ENCODE measurements at regions not wholly inside any gene's neighbourhood (a gene's known extent, or its start where the extent isn't known, plus 50 kb on each side); places are given as distances from the start of the nearest gene placed in this dataset.

GRCh38 chr2:12389344-12390045 is 327.2 kb upstream of the TRIB2 start:
- TF ChIP-seq CTCF (IDR thresholded peaks at IDR 0.05) (no peak), EZH2phosphoT487 (IDR thresholded peaks at IDR 0.05) (no peak), EZH2 (IDR thresholded peaks at IDR 0.05) (no peak)
- Histone ChIP-seq H3K79me2 (ENCODE audit: low read depth) (no peaks in the 10 kb centered on the region), H3K27me3 (no peaks in the 10 kb centered on the region), H3K4me1 (no peaks in the 10 kb centered on the region), H2AFZ (replicated peaks) (no peak overlapping the region), H3K9ac (no peak overlapping the region), H3K36me3 (no peaks in the 10 kb centered on the region), H3K4me2 (no peak overlapping the region), H3K27ac (no peak overlapping the region), H3K4me3 (no peak overlapping the region), H3K9me3 (ENCODE audit: low read depth) (no peaks in the 10 kb centered on the region), H4K20me1 (ENCODE audit: low read depth) (no peaks in the 10 kb centered on the region), H3F3A (ENCODE audit: low read depth) (no peaks in the 10 kb centered on the region)
- Mint-ChIP-seq H3K27me3 (ENCODE audit: insufficient read depth, low read depth) (no peaks in the 10 kb centered on the region), H3K36me3 (no peaks in the 10 kb centered on the region), H3K4me3 (no peak overlapping the region), H3K4me1 (no peaks in the 10 kb centered on the region), H3K9me3 (peaks cover 6% of the 10 kb centered on the region), H3K27ac (no peak overlapping the region)
- DNase-seq (ENCODE audit: low spot score): no peak

- no peaks in the 10 kb centered on the region for H3K27me3 Mint-ChIP-seq (ENCODE audit: insufficient read depth, low read depth)
- H3K9me3 Mint-ChIP-seq: peaks cover 6% of the 10 kb centered on the region
- no peak overlapping the region for H3K4me2 ChIP-seq
- no peaks in the 10 kb centered on the region for H3K36me3 Mint-ChIP-seq
- TF ChIP-seq EZH2 (IDR thresholded peaks at IDR 0.05): no peak
- H3K4me3 ChIP-seq: no peak overlapping the region
- H3K36me3 ChIP-seq: no peaks in the 10 kb centered on the region
- no peak overlapping the region for H3K27ac ChIP-seq
- no peaks in the 10 kb centered on the region for H3F3A ChIP-seq (ENCODE audit: low read depth)
- no peaks in the 10 kb centered on the region for H3K27me3 ChIP-seq
- no peak overlapping the region for H3K9ac ChIP-seq
- no peaks in the 10 kb centered on the region for H3K4me1 ChIP-seq
- DNase-seq (ENCODE audit: low spot score): no peak
- H3K9me3 ChIP-seq (ENCODE audit: low read depth): no peaks in the 10 kb centered on the region
- H3K27ac Mint-ChIP-seq: no peak overlapping the region
- no peaks in the 10 kb centered on the region for H3K79me2 ChIP-seq (ENCODE audit: low read depth)
- no peak overlapping the region for H3K4me3 Mint-ChIP-seq
- no peaks in the 10 kb centered on the region for H3K4me1 Mint-ChIP-seq
- H4K20me1 ChIP-seq (ENCODE audit: low read depth): no peaks in the 10 kb centered on the region
- H2AFZ ChIP-seq (replicated peaks): no peak overlapping the region
Measured at GRCh38 chr2:12391116-12391515, 325.6 kb upstream of the TRIB2 start.

- Mint-ChIP-seq H3K27me3 (ENCODE audit: insufficient read depth, low read depth) (no peaks in the 10 kb centered on the region), H3K4me1 (peaks cover 17% of the 10 kb centered on the region), H3K36me3 (no peaks in the 10 kb centered on the region), H3K9me3 (peaks cover under 1% of the 10 kb centered on the region), H3K27ac (no peak overlapping the region), H3K4me3 (no peak overlapping the region)
- Histone ChIP-seq H4K20me1 (ENCODE audit: low read depth) (no peaks in the 10 kb centered on the region), H3K9me3 (ENCODE audit: low read depth) (no peaks in the 10 kb centered on the region), H3K79me2 (ENCODE audit: low read depth) (no peaks in the 10 kb centered on the region), H2AFZ (replicated peaks) (no peak overlapping the region), H3K36me3 (no peaks in the 10 kb centered on the region), H3K27ac (no peak overlapping the region), H3K27me3 (no peaks in the 10 kb centered on the region), H3K9ac (no peak overlapping the region), H3K4me3 (no peak overlapping the region), H3K4me1 (no peaks in the 10 kb centered on the region), H3F3A (ENCODE audit: low read depth) (no peaks in the 10 kb centered on the region), H3K4me2 (no peak overlapping the region)
- DNase-seq (ENCODE audit: low spot score): no peak
- TF ChIP-seq CTCF (IDR thresholded peaks at IDR 0.05) (no peak), EZH2 (IDR thresholded peaks at IDR 0.05) (no peak), EZH2phosphoT487 (IDR thresholded peaks at IDR 0.05) (no peak)
Measured at GRCh38 chr2:12396699-12397098, 320.0 kb upstream of the TRIB2 start.

- no peaks in the 10 kb centered on the region for H3K36me3 ChIP-seq
- H3K4me3 Mint-ChIP-seq: no peak overlapping the region
- H3K9me3 Mint-ChIP-seq: peaks cover 10% of the 10 kb centered on the region
- H3K9ac ChIP-seq: no peak overlapping the region
- no peak overlapping the region for H3K4me3 ChIP-seq
- peaks cover 4% of the 10 kb centered on the region for H3K36me3 Mint-ChIP-seq
- H3K4me1 Mint-ChIP-seq: peaks cover 17% of the 10 kb centered on the region
- DNase-seq (ENCODE audit: low spot score): no peak
- H3K9me3 ChIP-seq (ENCODE audit: low read depth): no peaks in the 10 kb centered on the region
- H3K4me1 ChIP-seq: no peaks in the 10 kb centered on the region
- TF ChIP-seq EZH2 (IDR thresholded peaks at IDR 0.05) (no peak), CTCF (IDR thresholded peaks at IDR 0.05) (no peak), EZH2phosphoT487 (IDR thresholded peaks at IDR 0.05) (no peak)
- H3K27me3 ChIP-seq: no peaks in the 10 kb centered on the region
- H3K79me2 ChIP-seq (ENCODE audit: low read depth): no peaks in the 10 kb centered on the region
- no peak overlapping the region for H3K4me2 ChIP-seq
- no peak overlapping the region for H2AFZ ChIP-seq (replicated peaks)
- H3K27me3 Mint-ChIP-seq (ENCODE audit: insufficient read depth, low read depth): no peaks in the 10 kb centered on the region
- H4K20me1 ChIP-seq (ENCODE audit: low read depth): no peaks in the 10 kb centered on the region
- H3K27ac ChIP-seq: no peak overlapping the region
- H3F3A ChIP-seq (ENCODE audit: low read depth): no peaks in the 10 kb centered on the region
- H3K27ac Mint-ChIP-seq: no peak overlapping the region
Measured at GRCh38 chr2:12397854-12398253, 318.9 kb upstream of the TRIB2 start.
